HepG2 (cell line): ENCODE measurements at regions not wholly inside any gene's neighbourhood (a gene's known extent, or its start where the extent isn't known, plus 50 kb on each side); places are given as distances from the start of the nearest gene placed in this dataset.

Experiments
- ATAC-seq: fragments of 200-7000 bp; cut with Tn5 transposase; 3 replicates; pipeline ENCODE4 v1.9.1; 2020; ENCODE audit warnings: mild to moderate bottlenecking, moderate library complexity
- BruUV-seq: library from RNA; stranded (reverse); fragments of 400-500 nt; replicated peaks from 2 replicates; lab custom pipeline; 2021; lab: Mats Ljungman, UMichigan
- CTCF ChIA-PET: fragments of 300-600 bp; formaldehyde crosslinking; extraction: SDS; loops from one replicate; lab custom pipeline; 2021; ENCODE audit warnings: low total read pairs, inconsistent platforms, low intra/inter-chr PET ratio; lab: Yijun Ruan, JAX
- POLR2A ChIA-PET: fragments of 350-600 bp; sonication (Branson Sonifier 250); formaldehyde crosslinking; loops from one replicate; lab custom pipeline; 2020; ENCODE audit warnings: antibody characterized with exemption, inconsistent platforms; lab: Yijun Ruan, JAX
- DNase-seq: peaks from one replicate; pipeline ENCODE4 v3.0.0-alpha.2; 2015; ENCODE audit warnings: low spot score
- FAIRE-seq: peaks from 3 replicates; lab custom pipeline; 2011; peaks lifted over from hg19 to GRCh38; lab: Jason Lieb, UNC
- H2AFZ ChIP-seq: one replicate; pipeline ENCODE4 v1.6.1; 2011; ENCODE audit warnings: low read length, inconsistent platforms
- H3K27ac ChIP-seq: fragments of 300-600 bp; 3 replicates; pipeline ENCODE4 v1.8.0; 2011; ENCODE audit warnings: mixed run types, mild to moderate bottlenecking, mixed read lengths, low read length, inconsistent platforms; ENCODE audit not compliant: insufficient read depth; ENCODE audit errors: extremely low read length
- H3K27me3 ChIP-seq, 2 experiments: fragments of 200-600 bp in 1 of 2; 2 replicates in 1 of 2; 3 replicates in 1 of 2; pipeline versions ENCODE4 v1.6.0 to v1.8.0; 2011; ENCODE audit warnings: low read length in 2 of 2, mild to moderate bottlenecking in 2 of 2, moderate library complexity in 2 of 2, inconsistent platforms in 1 of 2; ENCODE audit not compliant: insufficient read depth in 2 of 2, control insufficient read depth in 1 of 2
- H3K36me3 ChIP-seq, 2 experiments: fragments of 200-600 bp in 1 of 2; replicated peaks in 1 of 2; 2 replicates in 1 of 2; 3 replicates in 1 of 2; pipeline versions ENCODE4 v1.5.1 to v1.8.0; 2011; ENCODE audit warnings: low read length in 2 of 2, inconsistent platforms in 1 of 2; ENCODE audit not compliant: insufficient read depth in 2 of 2, control insufficient read depth in 1 of 2
- H3K4me1 ChIP-seq: 2 replicates; pipeline ENCODE4 v1.5.1; 2012; ENCODE audit warnings: low read length, inconsistent platforms; ENCODE audit not compliant: insufficient read depth
- H3K4me2 ChIP-seq: 2 replicates; pipeline ENCODE4 v1.6.0; 2011; ENCODE audit warnings: low read depth, low read length, inconsistent platforms
- H3K4me3 ChIP-seq, 3 experiments: fragments of 200-600 bp in 1 of 3; sonication (generic), shearing (Covaris generic) in 1 of 3; replicated peaks in 1 of 3; 2 replicates each; pipeline ENCODE4 v1.5.1; 2011 to 2016; ENCODE audit warnings: low read length in 3 of 3, inconsistent platforms in 2 of 3, low read depth in 2 of 3, mild to moderate bottlenecking in 2 of 3, control low read depth in 1 of 3, mixed read lengths in 1 of 3; ENCODE audit not compliant: insufficient read depth in 1 of 3
- H3K79me2 ChIP-seq: one replicate; pipeline ENCODE4 v1.6.1; 2011; ENCODE audit warnings: low read length, inconsistent platforms; ENCODE audit not compliant: insufficient read depth
- H3K9ac ChIP-seq: 2 replicates; pipeline ENCODE4 v1.6.0; 2011; ENCODE audit warnings: mild to moderate bottlenecking, low read depth, low read length, inconsistent platforms; ENCODE audit not compliant: insufficient read depth
- H3K9me3 ChIP-seq: 2 replicates; pipeline ENCODE4 v1.5.1; 2012; ENCODE audit warnings: mild to moderate bottlenecking, low read length
- H4K20me1 ChIP-seq: 2 replicates; pipeline ENCODE4 v1.6.0; 2011; ENCODE audit warnings: inconsistent platforms, mild to moderate bottlenecking, low read length, moderate library complexity; ENCODE audit not compliant: insufficient read depth
- BHLHE40 ChIP-seq: IDR thresholded peaks from 2 replicates; pipeline ENCODE4 v1.6.1; 2011; ENCODE audit warnings: low read length, improper control_type of control experiment
- DNMT1 ChIP-seq: sonication (generic); formaldehyde crosslinking; IDR thresholded peaks from 2 replicates; pipeline ENCODE4 v1.5.1; 2020; ENCODE audit warnings: mild to moderate bottlenecking, missing genetic modification reagents
- DNMT3B ChIP-seq: conservative IDR thresholded peaks from 2 replicates; pipeline ENCODE4 v1.6.1; 2016; ENCODE audit warnings: missing biosample characterization, control low read depth
- HHEX ChIP-seq: IDR thresholded peaks from 2 replicates; pipeline ENCODE4 v1.6.1; 2016; ENCODE audit warnings: control low read depth
- HMGA1 ChIP-seq: sonication (generic); formaldehyde crosslinking; conservative IDR thresholded peaks from 2 replicates; pipeline ENCODE4 v1.4.0; 2020; ENCODE audit warnings: missing genetic modification reagents
- HOXA5 ChIP-seq: sonication (generic); formaldehyde crosslinking; IDR thresholded peaks from 2 replicates; pipeline ENCODE4 v1.4.0; 2020; ENCODE audit warnings: missing genetic modification reagents
- MAZ ChIP-seq, 2 experiments: sonication (generic) in 1 of 2; formaldehyde crosslinking in 1 of 2; IDR thresholded peaks; 2 replicates each; pipeline versions ENCODE4 v1.5.0 to v1.6.1; 2012 to 2020; ENCODE audit warnings: low read depth in 2 of 2, mild to moderate bottlenecking in 2 of 2, borderline replicate concordance in 1 of 2, improper control_type of control experiment in 1 of 2, low read length in 1 of 2, missing genetic modification reagents in 1 of 2, moderate library complexity in 1 of 2
- NCOA1 ChIP-seq: sonication (generic); formaldehyde crosslinking; IDR thresholded peaks from 2 replicates; pipeline ENCODE4 v1.9.0; 2021; ENCODE audit warnings: missing genetic modification reagents
- NFE2 ChIP-seq: sonication (generic); formaldehyde crosslinking; IDR thresholded peaks from 2 replicates; pipeline ENCODE4 v1.4.0; 2020; ENCODE audit warnings: missing genetic modification reagents
- NR3C1 ChIP-seq: sonication (generic); formaldehyde crosslinking; IDR thresholded peaks from 2 replicates; pipeline ENCODE4 v1.4.0; 2020; ENCODE audit warnings: missing genetic modification reagents
- PBX3 ChIP-seq: sonication (generic); formaldehyde crosslinking; IDR thresholded peaks from 2 replicates; pipeline ENCODE4 v1.8.1; 2023; ENCODE audit warnings: missing genetic modification reagents, inconsistent platforms, borderline replicate concordance
- RNF2 ChIP-seq: fragments of 450-650 bp; conservative IDR thresholded peaks from 2 replicates; pipeline ENCODE4 v1.6.1; 2016; ENCODE audit warnings: low read depth
- SIX1 ChIP-seq: sonication (generic); formaldehyde crosslinking; IDR thresholded peaks from 2 replicates; pipeline ENCODE4 v1.4.0; 2020; ENCODE audit warnings: missing genetic modification reagents, borderline replicate concordance
- SNRNP70 ChIP-seq: fragments of 200-400 bp; formaldehyde crosslinking; IDR thresholded peaks from 2 replicates; pipeline ENCODE4 v1.6.1; 2017; ENCODE audit warnings: mild to moderate bottlenecking, low read depth, low read length, moderate library complexity
- XBP1 ChIP-seq: sonication (generic); formaldehyde crosslinking; IDR thresholded peaks from 2 replicates; pipeline ENCODE4 v1.5.0; 2020; ENCODE audit warnings: missing genetic modification reagents
- ZFX ChIP-seq: sonication (generic); formaldehyde crosslinking; IDR thresholded peaks from 2 replicates; pipeline ENCODE4 v1.4.0; 2020; ENCODE audit warnings: mild to moderate bottlenecking, low read depth, missing genetic modification reagents, moderate library complexity
- ZFY ChIP-seq: sonication (generic); formaldehyde crosslinking; IDR thresholded peaks from 2 replicates; pipeline ENCODE4 v1.4.0; 2020; ENCODE audit warnings: missing genetic modification reagents
- ZNF629 ChIP-seq: sonication (generic); formaldehyde crosslinking; conservative IDR thresholded peaks from 2 replicates; pipeline ENCODE4 v1.5.0; 2020; ENCODE audit warnings: missing genetic modification reagents
- ZNF737 ChIP-seq: sonication (generic); formaldehyde crosslinking; IDR thresholded peaks from 2 replicates; pipeline ENCODE4 v1.5.0; 2020; ENCODE audit warnings: missing genetic modification reagents, mild to moderate bottlenecking, borderline replicate concordance
- ZNF775 ChIP-seq: sonication (generic); formaldehyde crosslinking; IDR thresholded peaks from 2 replicates; pipeline ENCODE4 v1.4.0; 2020; ENCODE audit warnings: missing genetic modification reagents, mild to moderate bottlenecking, moderate library complexity, borderline replicate concordance
- WGBS: methylation state at CpG from one replicate; pipeline ENCODE4 v1.1.6; 2017; ENCODE audit warnings: low lambda C conversion rate; 5-methylcytosine and 5-hydroxymethylcytosine counted together
- in situ Hi-C: cut with HindIII; loops from 2 replicates; pipeline ENCODE4 v1.10.0; 2017; ENCODE audit warnings: low pct_unique_long_range_greater_than_20kb; ENCODE audit not compliant: extremely low pct_ligation_motif_present
- intact Hi-C: fragments of 100-400 bp; cut with micrococcal nuclease; formaldehyde crosslinking; loops from one replicate; pipeline ENCODE4 v1.10.0; 2022; ENCODE audit not compliant: unreplicated experiment
- TF ChIP-seq, protein P1 (sequence below): sonication (generic); formaldehyde crosslinking; IDR thresholded peaks from 2 replicates; pipeline ENCODE4 v1.4.0; 2020; ENCODE audit warnings: missing genetic modification reagents; ENCODE audit errors: not compliant biosample characterization

- TF ChIP-seq, protein P1, sequence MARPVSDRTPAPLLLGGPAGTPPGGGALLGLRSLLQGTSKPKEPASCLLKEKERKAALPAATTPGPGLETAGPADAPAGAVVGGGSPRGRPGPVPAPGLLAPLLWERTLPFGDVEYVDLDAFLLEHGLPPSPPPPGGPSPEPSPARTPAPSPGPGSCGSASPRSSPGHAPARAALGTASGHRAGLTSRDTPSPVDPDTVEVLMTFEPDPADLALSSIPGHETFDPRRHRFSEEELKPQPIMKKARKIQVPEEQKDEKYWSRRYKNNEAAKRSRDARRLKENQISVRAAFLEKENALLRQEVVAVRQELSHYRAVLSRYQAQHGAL (CRISPR knock-in tag) = no peak
- TF ChIP-seq SIX1 (CRISPR knock-in tag) (no peak), MAZ (IDR thresholded peaks at IDR 0.05; ENCODE audit: borderline replicate concordance, low read depth, low read length) (no peak), MAZ (CRISPR knock-in tag; IDR thresholded peaks at IDR 0.05; ENCODE audit: low read depth) (no peak), NFE2 (no peak), XBP1 (CRISPR knock-in tag) (no peak)
These were observed 76.1 kb upstream of the ETAA1 start (continued) for GRCh38 chr2:67320861-67321587.

DNA sequence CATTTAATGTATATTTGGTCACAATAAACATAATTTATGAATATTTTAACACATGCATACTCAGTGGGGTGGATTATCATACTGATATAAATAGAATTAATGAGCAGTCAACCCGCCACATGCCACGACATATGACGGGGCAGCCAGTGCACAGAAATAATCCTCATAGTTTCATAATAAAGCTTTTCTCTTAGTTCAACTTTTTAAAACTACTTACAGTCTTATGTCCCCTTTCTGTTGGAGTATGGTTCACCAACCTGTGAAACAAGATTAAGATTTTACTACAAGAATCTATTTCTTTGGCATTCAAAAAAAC is 75.6 kb upstream of the ETAA1 start:
- Histone ChIP-seq H3K9ac (no peak overlapping the region), H3K4me3 (no peak overlapping the region), H2AFZ (no peak overlapping the region), H3K27me3 (no peaks in the 10 kb centered on the region), H3K4me1 (no peaks in the 10 kb centered on the region), H3K4me2 (no peak overlapping the region), H3K9me3 (no peaks in the 10 kb centered on the region), H3K36me3 (no peaks in the 10 kb centered on the region), H4K20me1 (no peaks in the 10 kb centered on the region), H3K27ac (no peak overlapping the region), H3K79me2 (no peaks in the 10 kb centered on the region)
- intact Hi-C loops = loop anchor here (5.0 to 10.0 kb wide), 2 partner anchors 73 to 711 kb away; partner anchors contain the start of gene ETAA1
- FAIRE-seq = no peak
- 84% methylated on average over 3 of the region's 3 CpGs for WGBS
- ChIA-PET POLR2A (no interaction called here), CTCF (no interaction called here)
- in situ Hi-C loops = loop anchor here (25.0 kb wide), 1 partner anchor 884 kb away; the partner anchor contains the start of gene MEIS1
- no peak for TF ChIP-seq HOXA5 (CRISPR knock-in tag)
- TF ChIP-seq HMGA1 = no peak
- no peak for TF ChIP-seq PBX3
- TF ChIP-seq NCOA1 (CRISPR knock-in tag) = no peak
- TF ChIP-seq DNMT1 (CRISPR knock-in tag) = no peak
- TF ChIP-seq ZNF629 (CRISPR knock-in tag) = no peak
- no peak for TF ChIP-seq ZNF775
- no peak for TF ChIP-seq BHLHE40
- TF ChIP-seq RNF2 = no peak
- no peak for TF ChIP-seq NR3C1 (CRISPR knock-in tag)
- TF ChIP-seq SNRNP70 = no peak
- no peak for TF ChIP-seq HHEX (CRISPR knock-in tag)
- TF ChIP-seq ZFX (CRISPR knock-in tag) = no peak
- TF ChIP-seq DNMT3B (CRISPR knock-in tag) = no peak
- no peak for TF ChIP-seq ZFY (CRISPR knock-in tag)
- TF ChIP-seq ZNF737 (CRISPR knock-in tag) = no peak
- DNase-seq = no peak
- no peak for ATAC-seq
- no TSS peak for BruUV-seq
